ENCODE measurements at regions not wholly inside any gene's neighbourhood (a gene's known extent, or its start where the extent isn't known, plus 50 kb on each side); places are given as distances from the start of the nearest gene placed in this dataset.

DNA sequence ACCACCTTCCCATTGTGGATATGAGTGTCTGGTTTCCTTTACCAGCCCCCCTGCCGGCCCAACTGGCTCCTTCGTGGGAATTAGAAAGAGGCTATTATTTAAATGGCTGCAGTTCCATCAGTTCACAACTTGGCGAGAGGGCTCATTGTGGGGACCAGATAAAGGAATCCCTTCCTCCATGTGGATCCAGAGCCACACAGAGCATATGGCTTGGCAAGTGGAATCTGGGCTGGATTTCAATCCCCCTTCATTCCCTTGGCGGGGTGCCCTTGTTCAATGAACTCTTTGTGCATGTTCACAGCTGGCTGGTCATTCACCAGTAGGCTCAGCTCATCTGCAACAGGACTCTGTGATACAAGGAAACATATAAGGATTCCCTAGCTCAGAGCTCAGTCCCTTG, 140.6 kb downstream of the OPN5 start:
- ChIA-PET CTCF (no interaction called here), POLR2A (no interaction called here)
- Mint-ChIP-seq H3K4me3 (no peak overlapping the region), H3K27me3 (ENCODE audit: low read depth) (no peaks in the 10 kb centered on the region), H3K4me1 (ENCODE audit: low read depth) (no peaks in the 10 kb centered on the region), H3K9me3 (ENCODE audit: insufficient read depth) (no peaks in the 10 kb centered on the region), H3K27ac (no peak overlapping the region), H3K36me3 (ENCODE audit: low read depth) (no peaks in the 10 kb centered on the region)
- no peak for DNase-seq
- no peak for ATAC-seq

GRCh38 chr6:47919875-47920274, 138.0 kb downstream of the OPN5 start:
- POLR2A ChIA-PET: no interaction called here
- Mint-ChIP-seq H3K36me3 (ENCODE audit: low read depth) (no peaks in the 10 kb centered on the region), H3K4me1 (ENCODE audit: low read depth) (no peaks in the 10 kb centered on the region), H3K27me3 (ENCODE audit: low read depth) (no peaks in the 10 kb centered on the region), H3K4me3 (no peak overlapping the region), H3K27ac (no peak overlapping the region), H3K9me3 (ENCODE audit: insufficient read depth) (no peaks in the 10 kb centered on the region)
- no peak for ATAC-seq
- CTCF ChIA-PET: no interaction called here
- DNase-seq: no peak

GRCh38 chr6:47917811-47918210, 136.0 kb downstream of the OPN5 start:
- CTCF ChIA-PET: no interaction called here
- POLR2A ChIA-PET: no interaction called here
- Mint-ChIP-seq H3K27me3 (ENCODE audit: low read depth) (no peaks in the 10 kb centered on the region), H3K9me3 (ENCODE audit: insufficient read depth) (no peaks in the 10 kb centered on the region), H3K27ac (no peak overlapping the region), H3K4me1 (ENCODE audit: low read depth) (no peaks in the 10 kb centered on the region), H3K4me3 (no peak overlapping the region), H3K36me3 (ENCODE audit: low read depth) (no peaks in the 10 kb centered on the region)
- no peak for DNase-seq
- no peak for ATAC-seq

DNA sequence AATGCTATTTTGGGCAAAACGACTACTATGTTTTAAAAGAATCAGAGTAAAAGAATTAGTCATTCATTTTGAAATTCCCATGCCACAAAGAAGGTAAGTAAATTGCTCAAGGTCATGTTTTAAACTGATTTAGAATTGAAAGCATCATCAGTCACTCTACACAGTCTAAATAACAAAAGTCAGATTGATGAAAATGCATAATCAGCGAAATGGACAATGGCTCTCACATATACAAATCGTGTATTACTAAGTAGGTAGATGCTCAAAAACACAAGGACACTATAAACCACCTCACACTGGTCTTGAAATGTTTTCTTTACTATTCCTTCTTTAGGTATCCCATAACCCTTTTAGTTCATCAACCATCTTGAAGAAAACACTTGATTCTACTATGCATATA, 135.4 kb downstream of the OPN5 start:
- ChIA-PET POLR2A (no interaction called here), CTCF (no interaction called here)
- H3K36me3 Mint-ChIP-seq (ENCODE audit: low read depth): no peaks in the 10 kb centered on the region
- ATAC-seq (no peak), DNase-seq (no peak)
- H3K4me3 Mint-ChIP-seq: no peak overlapping the region
- no peaks in the 10 kb centered on the region for H3K9me3 Mint-ChIP-seq (ENCODE audit: insufficient read depth)
- H3K4me1 Mint-ChIP-seq (ENCODE audit: low read depth): no peaks in the 10 kb centered on the region
- no peak overlapping the region for H3K27ac Mint-ChIP-seq
- no peaks in the 10 kb centered on the region for H3K27me3 Mint-ChIP-seq (ENCODE audit: low read depth)

GRCh38 chr6:47915017-47915416, 133.2 kb downstream of the OPN5 start:
- no peak for ATAC-seq
- ChIA-PET CTCF (no interaction called here), POLR2A (no interaction called here)
- Mint-ChIP-seq H3K4me3 (no peak overlapping the region), H3K36me3 (ENCODE audit: low read depth) (no peaks in the 10 kb centered on the region), H3K27ac (no peak overlapping the region), H3K4me1 (ENCODE audit: low read depth) (no peaks in the 10 kb centered on the region), H3K27me3 (ENCODE audit: low read depth) (no peaks in the 10 kb centered on the region), H3K9me3 (ENCODE audit: insufficient read depth) (no peaks in the 10 kb centered on the region)
- no peak for DNase-seq

GRCh38 chr6:47908271-47908670, 126.4 kb downstream of the OPN5 start:
- Mint-ChIP-seq H3K9me3 (ENCODE audit: insufficient read depth) (no peaks in the 10 kb centered on the region), H3K36me3 (ENCODE audit: low read depth) (no peaks in the 10 kb centered on the region), H3K4me3 (no peak overlapping the region), H3K4me1 (ENCODE audit: low read depth) (no peaks in the 10 kb centered on the region), H3K27me3 (ENCODE audit: low read depth) (no peaks in the 10 kb centered on the region), H3K27ac (no peak overlapping the region)
- CTCF ChIA-PET: no interaction called here
- DNase-seq (no peak), ATAC-seq (no peak)
- POLR2A ChIA-PET: no interaction called here

- ChIA-PET CTCF (no interaction called here), POLR2A (no interaction called here)
- Mint-ChIP-seq H3K27ac (no peak overlapping the region), H3K27me3 (ENCODE audit: low read depth) (no peaks in the 10 kb centered on the region), H3K36me3 (ENCODE audit: low read depth) (no peaks in the 10 kb centered on the region), H3K9me3 (ENCODE audit: insufficient read depth) (no peaks in the 10 kb centered on the region), H3K4me3 (no peak overlapping the region), H3K4me1 (ENCODE audit: low read depth) (no peaks in the 10 kb centered on the region)
- DNase-seq (no peak), ATAC-seq (no peak)
Observed at GRCh38 chr6:47905717-47906116, 123.9 kb downstream of the OPN5 start.

DNA sequence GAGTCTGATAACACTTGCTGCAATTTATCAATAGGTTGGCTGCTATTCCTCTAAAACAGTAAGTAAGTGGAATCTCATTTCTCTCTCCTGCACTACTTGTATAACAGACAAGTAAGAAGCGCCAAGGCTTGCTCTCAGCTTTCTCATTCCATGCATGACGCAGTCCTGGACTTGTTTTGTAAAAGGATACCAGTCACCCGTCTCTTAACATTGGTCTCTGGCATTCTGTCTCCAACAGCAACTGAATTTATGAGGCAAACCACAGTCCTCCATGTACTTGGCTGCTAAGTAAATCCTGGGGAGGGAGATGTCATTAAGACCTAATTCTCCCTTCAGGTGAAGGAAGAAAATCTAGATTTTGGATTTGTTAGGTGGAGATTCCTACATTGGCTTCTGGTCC, 115.4 kb downstream of the OPN5 start:
- CTCF ChIA-PET: no interaction called here
- no peaks in the 10 kb centered on the region for H3K36me3 Mint-ChIP-seq (ENCODE audit: low read depth)
- H3K4me3 Mint-ChIP-seq: no peak overlapping the region
- DNase-seq: no peak
- POLR2A ChIA-PET: no interaction called here
- H3K9me3 Mint-ChIP-seq (ENCODE audit: insufficient read depth): no peaks in the 10 kb centered on the region
- no peak overlapping the region for H3K27ac Mint-ChIP-seq
- no peak for ATAC-seq
- no peaks in the 10 kb centered on the region for H3K27me3 Mint-ChIP-seq (ENCODE audit: low read depth)
- H3K4me1 Mint-ChIP-seq (ENCODE audit: low read depth): no peaks in the 10 kb centered on the region

DNA sequence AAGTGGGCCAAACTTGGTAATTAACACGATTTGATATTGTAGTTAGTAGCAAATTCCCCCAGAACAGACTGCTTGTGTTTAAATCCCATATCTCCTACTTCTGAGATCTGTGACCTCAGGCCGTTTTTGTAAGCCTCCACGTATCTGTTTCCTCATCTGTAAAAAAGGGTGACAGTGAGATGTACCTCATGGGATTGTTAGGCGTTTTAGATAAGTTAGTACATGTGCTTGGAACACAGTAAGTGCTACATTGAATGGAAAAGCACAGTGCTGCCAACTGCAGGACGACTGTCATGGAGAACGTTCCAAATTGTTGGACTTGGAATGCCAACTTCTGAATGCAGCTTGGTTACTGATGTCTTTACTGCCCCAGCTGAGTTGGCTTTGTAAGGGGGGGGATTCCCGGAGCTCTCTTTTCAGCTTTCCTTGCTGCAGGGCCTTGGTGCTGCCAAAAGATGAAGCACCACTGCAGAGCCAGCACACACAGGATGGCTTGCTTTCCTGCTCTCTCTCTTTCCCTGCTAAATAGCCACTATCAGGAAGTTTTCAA, 108.6 kb downstream of the OPN5 start:
- no peaks in the 10 kb centered on the region for H3K4me1 Mint-ChIP-seq (ENCODE audit: low read depth)
- ATAC-seq: no peak
- H3K27ac Mint-ChIP-seq: no peak overlapping the region
- POLR2A ChIA-PET: interaction anchor here (0.5 kb wide), 1 partner anchor 256 kb away, joined by 3 read pairs; no protein-coding TSS in a partner anchor
- CTCF ChIA-PET: no interaction called here
- no peaks in the 10 kb centered on the region for H3K9me3 Mint-ChIP-seq (ENCODE audit: insufficient read depth)
- H3K4me3 Mint-ChIP-seq: no peak overlapping the region
- DNase-seq: no peak
- no peaks in the 10 kb centered on the region for H3K36me3 Mint-ChIP-seq (ENCODE audit: low read depth)
- no peaks in the 10 kb centered on the region for H3K27me3 Mint-ChIP-seq (ENCODE audit: low read depth)

DNA sequence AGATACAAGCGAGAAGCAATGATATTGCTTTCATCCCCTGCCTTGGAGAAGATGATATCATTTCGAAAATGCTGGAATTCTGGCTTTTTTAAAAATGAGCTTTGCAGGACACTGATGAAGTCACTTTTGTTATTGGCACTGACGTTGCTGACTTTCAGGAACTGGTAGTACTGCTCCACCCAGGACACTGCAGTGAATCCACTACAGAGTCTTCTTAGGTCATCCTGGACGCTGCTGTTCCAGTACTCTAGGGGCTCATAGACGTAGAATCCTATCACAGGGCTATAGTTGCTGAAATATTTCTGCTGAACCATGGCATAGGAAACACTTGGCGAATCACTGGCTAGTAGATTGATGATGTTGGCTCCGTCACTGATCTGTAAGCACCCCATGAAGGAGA, 97.2 kb downstream of the OPN5 start:
- peaks cover 2% of the 10 kb centered on the region for H3K27me3 Mint-ChIP-seq (ENCODE audit: low read depth)
- ATAC-seq: no peak
- no peak overlapping the region for H3K4me3 Mint-ChIP-seq
- POLR2A ChIA-PET: no interaction called here
- DNase-seq: no peak
- H3K4me1 Mint-ChIP-seq (ENCODE audit: low read depth): no peaks in the 10 kb centered on the region
- H3K27ac Mint-ChIP-seq: no peak overlapping the region
- no peaks in the 10 kb centered on the region for H3K36me3 Mint-ChIP-seq (ENCODE audit: low read depth)
- CTCF ChIA-PET: no interaction called here
- H3K9me3 Mint-ChIP-seq (ENCODE audit: insufficient read depth): no peaks in the 10 kb centered on the region

All from activated CD8-positive, alpha-beta T cell treated with anti-CD3 and anti-CD28 coated beads, Interleukin-2, amount 10 ng/mL, durations not matched to agents 7 days and 5 days (primary cell).